Stomach (tissue), 4 donors: ENCODE measurements at regions not wholly inside any gene's neighbourhood (a gene's known extent, or its start where the extent isn't known, plus 50 kb on each side); places are given as distances from the start of the nearest gene placed in this dataset.

Experiments
- POLR2AphosphoS5 ChIP-seq, 3 donors: sonication (generic); formaldehyde crosslinking; IDR thresholded peaks; one replicate each; pipeline ENCODE4 v1.6.1; 2016; ENCODE audit warnings: antibody characterized with exemption in 3 of 3
- TF ChIP-seq, protein P1 (sequence below), 7 experiments: fragments of 450-650 bp in 4 of 7; fragments of 200-600 bp in 3 of 7; sonication (generic) in 3 of 7; IDR thresholded peaks; one replicate each; pipeline ENCODE4 v1.5.1; 2016 to 2019; ENCODE audit warnings: antibody characterized with exemption in 7 of 7, control low read depth in 2 of 7, mild to moderate bottlenecking in 1 of 7

DNA sequence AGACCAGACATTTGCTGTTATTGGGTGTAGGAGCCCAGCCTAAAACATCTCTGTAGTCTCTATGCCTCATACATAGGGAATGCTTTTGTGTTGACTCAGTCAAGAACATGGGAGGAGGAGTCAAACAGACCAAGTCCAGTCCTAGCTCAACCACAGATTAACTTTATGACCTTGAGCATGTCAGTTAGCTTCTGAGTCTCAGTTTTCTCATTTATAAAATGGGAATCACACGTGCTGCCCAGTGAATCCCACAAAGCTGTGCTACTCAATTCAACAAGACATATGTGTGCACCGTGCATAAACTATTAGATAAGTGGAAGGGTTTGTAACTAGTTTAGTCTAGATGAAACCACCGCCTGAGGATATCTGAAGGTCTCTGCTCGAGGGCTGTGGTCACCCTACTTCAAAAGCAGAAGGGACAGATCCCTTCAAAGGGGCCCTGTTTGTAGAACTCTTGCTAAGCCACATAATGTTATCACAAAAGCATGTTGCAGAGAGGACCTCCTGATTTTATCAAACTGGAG lies 109.5 kb upstream of the NFIA start:
- TF ChIP-seq, protein P1, sequence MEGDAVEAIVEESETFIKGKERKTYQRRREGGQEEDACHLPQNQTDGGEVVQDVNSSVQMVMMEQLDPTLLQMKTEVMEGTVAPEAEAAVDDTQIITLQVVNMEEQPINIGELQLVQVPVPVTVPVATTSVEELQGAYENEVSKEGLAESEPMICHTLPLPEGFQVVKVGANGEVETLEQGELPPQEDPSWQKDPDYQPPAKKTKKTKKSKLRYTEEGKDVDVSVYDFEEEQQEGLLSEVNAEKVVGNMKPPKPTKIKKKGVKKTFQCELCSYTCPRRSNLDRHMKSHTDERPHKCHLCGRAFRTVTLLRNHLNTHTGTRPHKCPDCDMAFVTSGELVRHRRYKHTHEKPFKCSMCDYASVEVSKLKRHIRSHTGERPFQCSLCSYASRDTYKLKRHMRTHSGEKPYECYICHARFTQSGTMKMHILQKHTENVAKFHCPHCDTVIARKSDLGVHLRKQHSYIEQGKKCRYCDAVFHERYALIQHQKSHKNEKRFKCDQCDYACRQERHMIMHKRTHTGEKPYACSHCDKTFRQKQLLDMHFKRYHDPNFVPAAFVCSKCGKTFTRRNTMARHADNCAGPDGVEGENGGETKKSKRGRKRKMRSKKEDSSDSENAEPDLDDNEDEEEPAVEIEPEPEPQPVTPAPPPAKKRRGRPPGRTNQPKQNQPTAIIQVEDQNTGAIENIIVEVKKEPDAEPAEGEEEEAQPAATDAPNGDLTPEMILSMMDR (IDR thresholded peaks at IDR 0.05): no peak
- TF ChIP-seq POLR2AphosphoS5 (IDR thresholded peaks at IDR 0.05): peak in 1 of 3 donors; percentile 14
